H1 (cell line): ENCODE measurements at regions not wholly inside any gene's neighbourhood (a gene's known extent, or its start where the extent isn't known, plus 50 kb on each side); places are given as distances from the start of the nearest gene placed in this dataset.

Source experiments
- CTCF ChIA-PET: fragments of 300-600 bp; sonication (Branson Sonifier 250); formaldehyde crosslinking; loops from one replicate; lab custom pipeline; 2021; ENCODE audit not compliant: partially characterized antibody; lab: Charles Lee
- POLR2A ChIA-PET: fragments of 300-600 bp; sonication (Branson Sonifier 250); formaldehyde crosslinking; loops from one replicate; lab custom pipeline; 2021; ENCODE audit warnings: inconsistent platforms; ENCODE audit not compliant: partially characterized antibody; lab: Charles Lee
- DNase-seq, 2 experiments: peaks; one replicate each; pipeline versions ENCODE4 v3.0.0 to v3.0.0-alpha.2; 2010 to 2022; ENCODE audit warnings: low spot score in 2 of 2, low read depth in 1 of 2, mixed read lengths in 1 of 2
- FAIRE-seq: peaks from 2 replicates; lab custom pipeline; 2011; peaks lifted over from hg19 to GRCh38; lab: Jason Lieb, UNC
- H2AFZ ChIP-seq: 2 replicates; pipeline ENCODE4 v1.8.1; 2012; ENCODE audit warnings: low read length, inconsistent platforms
- H2AK5ac ChIP-seq: 2 replicates; pipeline ENCODE4 v1.6.1; 2013; ENCODE audit warnings: low read depth, low read length
- H2BK120ac ChIP-seq: replicated peaks from 2 replicates; pipeline ENCODE3; 2013; ENCODE audit warnings: low read depth, low read length, inconsistent platforms
- H2BK12ac ChIP-seq: 2 replicates; pipeline ENCODE4 v1.6.1; 2013; ENCODE audit warnings: low read depth, low read length
- H2BK15ac ChIP-seq: 2 replicates; pipeline ENCODE4 v1.6.1; 2013; ENCODE audit warnings: low read length
- H2BK20ac ChIP-seq: 2 replicates; pipeline ENCODE4 v1.6.1; 2013; ENCODE audit warnings: low read length
- H2BK5ac ChIP-seq: 2 replicates; pipeline ENCODE4 v1.6.1; 2013; ENCODE audit warnings: low read depth, low read length
- H3K14ac ChIP-seq: 2 replicates; pipeline ENCODE4 v1.6.1; 2013; ENCODE audit warnings: inconsistent platforms; ENCODE audit not compliant: insufficient read length
- H3K18ac ChIP-seq: 2 replicates; pipeline ENCODE4 v1.6.1; 2013; ENCODE audit warnings: low read length; ENCODE audit errors: extremely low read depth
- H3K23ac ChIP-seq: 2 replicates; pipeline ENCODE4 v1.6.1; 2013; ENCODE audit warnings: inconsistent platforms; ENCODE audit not compliant: insufficient read length
- H3K23me2 ChIP-seq: 2 replicates; pipeline ENCODE4 v1.6.1; 2013; ENCODE audit warnings: low read depth, low read length
- H3K27ac ChIP-seq: 2 replicates; pipeline ENCODE4 v1.6.1; 2011; ENCODE audit warnings: low read depth, low read length, inconsistent platforms
- H3K27me3 ChIP-seq, 4 experiments: replicated peaks in 1 of 4; 1 replicate in 1 of 4; 2 replicates in 3 of 4; pipeline versions ENCODE4 v1.6.1 to v1.8.1; 2011 to 2013; ENCODE audit warnings: low read length in 3 of 4, mild to moderate bottlenecking in 3 of 4, inconsistent platforms in 2 of 4, mixed read lengths in 2 of 4, moderate library complexity in 1 of 4; ENCODE audit not compliant: control insufficient read depth in 3 of 4, insufficient read depth in 3 of 4; ENCODE audit errors: extremely low read depth in 1 of 4
- H3K36me3 ChIP-seq, 4 experiments: 2 replicates each; pipeline versions ENCODE4 v1.6.1 to v1.8.1; 2011 to 2013; ENCODE audit warnings: mild to moderate bottlenecking in 4 of 4, low read length in 3 of 4, moderate library complexity in 2 of 4, control low read depth in 1 of 4, inconsistent platforms in 1 of 4; ENCODE audit not compliant: insufficient read depth in 4 of 4, control insufficient read depth in 2 of 4
- H3K4ac ChIP-seq: replicated peaks from 2 replicates; pipeline ENCODE3; 2013; ENCODE audit warnings: low read length, low read depth, mixed read lengths, inconsistent platforms; ENCODE audit not compliant: insufficient read length
- H3K4me1 ChIP-seq, 4 experiments: replicated peaks in 1 of 4; 1 replicate in 1 of 4; 2 replicates in 3 of 4; pipeline versions ENCODE4 v1.6.1 to v1.8.1; 2011 to 2013; ENCODE audit warnings: low read length in 3 of 4, inconsistent platforms in 2 of 4, mixed read lengths in 1 of 4; ENCODE audit not compliant: insufficient read depth in 4 of 4, control insufficient read depth in 3 of 4
- H3K4me2 ChIP-seq, 2 experiments: 2 replicates each; pipeline versions ENCODE4 v1.6.1 to v1.8.1; 2011 to 2013; ENCODE audit warnings: low read depth in 2 of 2, low read length in 2 of 2, control low read depth in 1 of 2, inconsistent platforms in 1 of 2, mild to moderate bottlenecking in 1 of 2; ENCODE audit not compliant: insufficient read depth in 1 of 2
- H3K4me3 ChIP-seq, 4 experiments: fragments of 200-600, 300-600 bp in 1 of 4; sonication (generic), shearing (Covaris generic), sonication (Bioruptor Twin) in 1 of 4; 2 replicates each; pipeline versions ENCODE4 v1.5.1 to v1.8.1; 2011 to 2016; ENCODE audit warnings: low read length in 4 of 4, low read depth in 3 of 4, control low read depth in 2 of 4, inconsistent platforms in 2 of 4, mild to moderate bottlenecking in 2 of 4, mixed read lengths in 1 of 4, moderate library complexity in 1 of 4; ENCODE audit not compliant: insufficient read depth in 2 of 4; ENCODE audit errors: extremely low read depth in 1 of 4
- H3K56ac ChIP-seq: replicated peaks from 2 replicates; pipeline ENCODE3; 2013; ENCODE audit warnings: low read depth, mild to moderate bottlenecking, mixed read lengths, low read length, inconsistent platforms; ENCODE audit not compliant: insufficient read length
- H3K79me1 ChIP-seq: 2 replicates; pipeline ENCODE4 v1.6.1; 2013; ENCODE audit warnings: low read depth, low read length, control low read depth
- H3K79me2 ChIP-seq, 2 experiments: 2 replicates each; pipeline versions ENCODE4 v1.6.1 to v1.8.1; 2012 to 2013; ENCODE audit warnings: low read length in 2 of 2, mild to moderate bottlenecking in 2 of 2, inconsistent platforms in 1 of 2; ENCODE audit not compliant: insufficient read depth in 2 of 2, control insufficient read depth in 1 of 2
- H3K9ac ChIP-seq, 4 experiments: replicated peaks in 1 of 4; 1 replicate in 1 of 4; 2 replicates in 3 of 4; pipeline versions ENCODE4 v1.6.1 to v1.8.1; 2011 to 2013; ENCODE audit warnings: low read depth in 3 of 4, low read length in 3 of 4, control low read depth in 2 of 4, mild to moderate bottlenecking in 2 of 4, moderate library complexity in 2 of 4, inconsistent platforms in 1 of 4; ENCODE audit errors: extremely low read depth in 1 of 4
- H3K9me3 ChIP-seq, 2 experiments: 2 replicates each; pipeline versions ENCODE4 v1.6.1 to v1.8.1; 2012 to 2013; ENCODE audit warnings: mild to moderate bottlenecking in 2 of 2, moderate library complexity in 2 of 2, control low read depth in 1 of 2, inconsistent platforms in 1 of 2, low read depth in 1 of 2, low read length in 1 of 2, mixed read lengths in 1 of 2; ENCODE audit not compliant: insufficient read depth in 2 of 2
- H4K20me1 ChIP-seq, 2 experiments: replicated peaks in 1 of 2; 2 replicates each; pipeline versions ENCODE3 to v1.8.1; 2011 to 2013; ENCODE audit warnings: inconsistent platforms in 2 of 2, low read length in 2 of 2, mild to moderate bottlenecking in 1 of 2; ENCODE audit not compliant: insufficient read depth in 2 of 2, control insufficient read depth in 1 of 2
- H4K5ac ChIP-seq: 2 replicates; pipeline ENCODE4 v1.6.1; 2013; ENCODE audit warnings: low read length, low read depth, mixed read lengths, inconsistent platforms; ENCODE audit not compliant: insufficient read length
- H4K8ac ChIP-seq: 2 replicates; pipeline ENCODE4 v1.8.0; 2013; ENCODE audit warnings: mild to moderate bottlenecking, moderate library complexity, low read length, inconsistent platforms; ENCODE audit not compliant: insufficient read depth; ENCODE audit errors: extremely low read depth
- H4K91ac ChIP-seq: replicated peaks from 2 replicates; pipeline ENCODE3; 2013; ENCODE audit warnings: low read length, mixed read lengths, inconsistent platforms; ENCODE audit not compliant: insufficient read length
- BCL11A ChIP-seq, 2 experiments: IDR thresholded peaks; one replicate each; pipeline ENCODE4 v1.6.1; 2011; ENCODE audit warnings: low read depth in 2 of 2, low read length in 2 of 2, mild to moderate bottlenecking in 2 of 2
- CBX5 ChIP-seq: fragments of 300-800, 300-1000 bp; sonication (generic); IDR thresholded peaks from 2 replicates; pipeline ENCODE4 v1.7.1; 2016; ENCODE audit warnings: antibody characterized with exemption, low read length, low read depth
- CHD2 ChIP-seq: IDR thresholded peaks from 2 replicates; pipeline ENCODE4 v1.6.1; 2012; ENCODE audit warnings: low read length, improper control_type of control experiment
- HDAC2 ChIP-seq, 2 experiments: fragments of 300-600 bp in 1 of 2; sonication (generic) in 1 of 2; IDR thresholded peaks; 2 replicates each; pipeline ENCODE4 v1.6.1; 2011 to 2012; ENCODE audit warnings: low read depth in 2 of 2, low read length in 2 of 2, mild to moderate bottlenecking in 2 of 2, moderate library complexity in 2 of 2, borderline replicate concordance in 1 of 2, inconsistent platforms in 1 of 2
- HDAC6 ChIP-seq: IDR thresholded peaks from one replicate; pipeline ENCODE4 v1.7.1; 2012; ENCODE audit warnings: low read depth, mild to moderate bottlenecking, inconsistent platforms, low read length, moderate library complexity
- KDM1A ChIP-seq: fragments of 200-600, 300-600 bp; sonication (generic); IDR thresholded peaks from 2 replicates; pipeline ENCODE4 v1.7.1; 2016; ENCODE audit warnings: mild to moderate bottlenecking, low read length, borderline replicate concordance
- KDM5A ChIP-seq: fragments of 200-600 bp; IDR thresholded peaks from 2 replicates; pipeline ENCODE4 v1.7.1; 2012; ENCODE audit warnings: mild to moderate bottlenecking, low read length, inconsistent platforms, mixed read lengths
- MAFK ChIP-seq: IDR thresholded peaks from 2 replicates; pipeline ENCODE4 v1.6.1; 2012; ENCODE audit warnings: low read depth, mild to moderate bottlenecking, improper control_type of control experiment, low read length
- SIN3A ChIP-seq, 2 experiments: IDR thresholded peaks in 1 of 2; conservative IDR thresholded peaks in 1 of 2; 2 replicates each; pipeline ENCODE4 v1.6.1; 2011 to 2012; ENCODE audit warnings: low read length in 2 of 2, improper control_type of control experiment in 1 of 2, low read depth in 1 of 2, mild to moderate bottlenecking in 1 of 2
- SIRT6 ChIP-seq: IDR thresholded peaks from one replicate; pipeline ENCODE4 v1.7.1; 2012; ENCODE audit warnings: low read length, inconsistent platforms
- ZNF274 ChIP-seq: IDR thresholded peaks from 2 replicates; pipeline ENCODE4 v1.7.0; 2012; ENCODE audit warnings: low read length, borderline replicate concordance; ENCODE audit errors: extremely low read depth
- WGBS, 2 experiments: shearing (Covaris generic) in 1 of 2; methylation state at CpG; one replicate each; pipeline versions ENCODE4 v1.1.6 to v1.1.7; 2013 to 2015; ENCODE audit warnings: low lambda C conversion rate in 2 of 2, mixed read lengths in 2 of 2, inconsistent platforms in 1 of 2, low coverage in 1 of 2, missing lambda C conversion rate in 1 of 2; ENCODE audit not compliant: insufficient replicate concordance in 2 of 2, insufficient coverage in 1 of 2, insufficient read length in 1 of 2; ENCODE audit errors: extremely low coverage in 1 of 2, missing lambda C conversion rate in 1 of 2; 5-methylcytosine and 5-hydroxymethylcytosine counted together
- TF ChIP-seq, protein P1 (sequence below): IDR thresholded peaks from 2 replicates; pipeline ENCODE4 v1.6.1; 2012; ENCODE audit warnings: low read length, inconsistent platforms

DNA sequence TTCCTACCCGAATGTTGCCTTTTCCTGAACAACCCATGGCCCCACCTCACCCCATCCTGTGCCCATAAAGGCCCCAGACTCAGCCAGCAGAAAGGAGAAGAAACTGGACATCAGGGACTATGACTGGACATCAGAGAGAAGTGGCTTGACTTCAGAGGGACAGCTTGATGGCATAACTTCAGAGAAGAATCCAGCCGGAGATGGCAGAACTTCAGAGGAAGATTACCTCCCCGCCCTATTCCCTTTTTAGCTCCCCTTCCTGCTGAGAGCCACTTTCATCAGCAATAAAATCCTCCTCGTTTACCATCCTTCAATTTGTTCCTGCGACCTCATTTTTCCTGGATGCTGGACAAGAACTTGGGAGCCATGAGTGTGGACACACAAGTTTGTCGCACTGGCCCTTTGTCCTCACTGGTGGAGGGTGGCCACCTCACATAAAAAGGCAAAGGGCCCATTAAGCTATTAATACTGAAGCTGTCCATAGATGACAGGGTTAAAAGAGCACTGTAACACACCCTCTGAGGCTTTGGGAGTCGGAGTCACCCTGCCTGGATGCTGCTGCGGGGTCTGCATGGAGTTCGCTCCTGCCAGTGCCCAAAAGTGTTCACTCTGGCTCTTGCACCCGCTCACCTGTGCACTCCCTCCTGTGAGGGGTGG is 260.4 kb downstream of the SLITRK1 start:
- Histone ChIP-seq H3K23ac (no peak overlapping the region), H2BK12ac (no peak overlapping the region), H3K9ac (no peak overlapping the region), H2BK20ac (no peak overlapping the region), H2BK5ac (no peak overlapping the region), H2AK5ac (no peak overlapping the region), H3K9me3 (no peaks in the 10 kb centered on the region), H3K79me1 (no peaks in the 10 kb centered on the region), H2BK15ac (no peak overlapping the region), H4K5ac (no peak overlapping the region), H3K18ac (no peak overlapping the region), H4K8ac (no peak overlapping the region), H2AFZ (peak overlapping the region; percentile 76; the same call in 1 of the 2 replicates), H3K23me2 (no peaks in the 10 kb centered on the region), H3K4me1 (no peaks in the 10 kb centered on the region), H3K4me2 (no peak overlapping the region), H2BK120ac (no peak overlapping the region), H4K91ac (no peak overlapping the region), H3K4ac (no peak overlapping the region), H3K27me3 (no peaks in the 10 kb centered on the region), H3K36me3 (no peaks in the 10 kb centered on the region), H3K27ac (no peak overlapping the region), H3K4me3 (no peak overlapping the region), H4K20me1 (no peaks in the 10 kb centered on the region), H3K79me2 (no peaks in the 10 kb centered on the region), H3K56ac (no peak overlapping the region), H3K14ac (no peak overlapping the region)
- ChIA-PET POLR2A (no interaction called here), CTCF (no interaction called here)
- FAIRE-seq, result no peak
- WGBS, 2 experiments, result 93% methylated on average over 10 of the region's 10 CpGs; no CpG with 5 or more reads in 1 of the 2 experiments
- DNase-seq, result no peak
- TF ChIP-seq KDM1A (no peak), SIRT6 (no peak), CHD2 (no peak), HDAC2 (IDR thresholded peaks at IDR 0.05; ENCODE audit: borderline replicate concordance in 1 of 2, low read depth in 2 of 2, low read length in 2 of 2) (no peak), HDAC6 (no peak), CBX5 (no peak), KDM5A (no peak), BCL11A (IDR thresholded peaks at IDR 0.05; ENCODE audit: low read depth in 2 of 2, low read length in 2 of 2) (no peak), MAFK (no peak), ZNF274 (no peak), SIN3A (conservative IDR thresholded peaks at IDR 0.05 in 1 of 2, IDR thresholded peaks at IDR 0.05 in 1 of 2; ENCODE audit: low read depth in 1 of 2, low read length in 2 of 2) (no peak)
- TF ChIP-seq, protein P1, sequence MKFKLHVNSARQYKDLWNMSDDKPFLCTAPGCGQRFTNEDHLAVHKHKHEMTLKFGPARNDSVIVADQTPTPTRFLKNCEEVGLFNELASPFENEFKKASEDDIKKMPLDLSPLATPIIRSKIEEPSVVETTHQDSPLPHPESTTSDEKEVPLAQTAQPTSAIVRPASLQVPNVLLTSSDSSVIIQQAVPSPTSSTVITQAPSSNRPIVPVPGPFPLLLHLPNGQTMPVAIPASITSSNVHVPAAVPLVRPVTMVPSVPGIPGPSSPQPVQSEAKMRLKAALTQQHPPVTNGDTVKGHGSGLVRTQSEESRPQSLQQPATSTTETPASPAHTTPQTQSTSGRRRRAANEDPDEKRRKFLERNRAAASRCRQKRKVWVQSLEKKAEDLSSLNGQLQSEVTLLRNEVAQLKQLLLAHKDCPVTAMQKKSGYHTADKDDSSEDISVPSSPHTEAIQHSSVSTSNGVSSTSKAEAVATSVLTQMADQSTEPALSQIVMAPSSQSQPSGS, result no peak
